ENCODE measurements at regions not wholly inside any gene's neighbourhood (a gene's known extent, or its start where the extent isn't known, plus 50 kb on each side); places are given as distances from the start of the nearest gene placed in this dataset.

DNA sequence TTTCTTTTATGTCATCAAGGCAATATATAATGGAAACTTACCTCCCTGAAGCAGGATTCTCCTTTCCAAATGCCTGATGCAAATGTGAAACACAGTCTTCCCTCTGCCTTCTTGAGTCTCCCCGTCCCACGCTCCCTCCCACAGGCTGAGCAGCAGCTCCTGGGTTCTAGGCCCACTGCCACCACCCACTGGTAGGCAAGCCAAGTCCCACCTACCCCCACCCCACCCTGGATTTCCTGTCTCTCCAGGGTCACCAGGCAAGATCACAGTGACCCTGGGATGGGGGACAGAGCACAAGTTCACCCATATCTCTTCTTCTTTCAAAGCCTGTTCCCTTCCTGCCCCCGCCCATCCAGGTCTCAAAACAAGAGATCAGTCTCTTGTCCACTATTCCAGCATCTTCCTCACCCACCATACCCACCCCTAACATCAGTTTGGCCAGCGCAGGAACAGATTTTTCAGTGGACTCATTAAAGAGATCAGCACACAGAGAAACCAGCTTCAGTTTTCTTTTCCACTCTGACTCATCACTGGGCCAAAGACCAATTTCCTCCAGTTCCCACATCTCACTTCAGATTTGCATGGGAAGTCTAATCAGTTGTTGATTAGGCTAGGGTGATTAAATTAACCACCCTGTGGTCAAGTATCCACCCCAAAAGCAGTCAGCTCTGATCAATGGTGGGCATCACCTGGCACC, 151.5 kb downstream of the ACTL7B start:
- Histone ChIP-seq H3K4me1 (peaks cover 24% of the 10 kb centered on the region), H3K27ac (peak overlapping the region; percentile 61), H3K4me3 (no peak overlapping the region), H3K9me3 (no peaks in the 10 kb centered on the region), H3K36me3 (no peaks in the 10 kb centered on the region), H3K27me3 (no peaks in the 10 kb centered on the region)
- intact Hi-C loops (cut with DNase I): no loop called here
- TF ChIP-seq CTCF (IDR thresholded peaks at IDR 0.05): no peak
- TF ChIP-seq POLR2A (IDR thresholded peaks at IDR 0.05): no peak
- TF ChIP-seq POLR2AphosphoS5 (IDR thresholded peaks at IDR 0.05; ENCODE audit: insufficient read depth in 1 of 2, low read depth in 1 of 2): no peak
- peak in 1 of 2 donors; percentile 81 for DNase-seq (ENCODE audit: extremely low spot score in 2 of 2)

GRCh38 chr9:108703429-108703828, 152.4 kb downstream of the ACTL7B start:
- Histone ChIP-seq H3K4me1 (peaks cover 24% of the 10 kb centered on the region), H3K4me3 (no peak overlapping the region), H3K27me3 (no peaks in the 10 kb centered on the region), H3K36me3 (no peaks in the 10 kb centered on the region), H3K27ac (peak overlapping the region; percentile 6), H3K9me3 (no peaks in the 10 kb centered on the region)
- TF ChIP-seq CTCF (IDR thresholded peaks at IDR 0.05) (no peak), POLR2A (IDR thresholded peaks at IDR 0.05) (no peak), POLR2AphosphoS5 (IDR thresholded peaks at IDR 0.05; ENCODE audit: insufficient read depth in 1 of 2, low read depth in 1 of 2) (no peak)
- no peak for DNase-seq (ENCODE audit: extremely low spot score in 2 of 2)
- intact Hi-C loops (cut with DNase I): no loop called here

DNA sequence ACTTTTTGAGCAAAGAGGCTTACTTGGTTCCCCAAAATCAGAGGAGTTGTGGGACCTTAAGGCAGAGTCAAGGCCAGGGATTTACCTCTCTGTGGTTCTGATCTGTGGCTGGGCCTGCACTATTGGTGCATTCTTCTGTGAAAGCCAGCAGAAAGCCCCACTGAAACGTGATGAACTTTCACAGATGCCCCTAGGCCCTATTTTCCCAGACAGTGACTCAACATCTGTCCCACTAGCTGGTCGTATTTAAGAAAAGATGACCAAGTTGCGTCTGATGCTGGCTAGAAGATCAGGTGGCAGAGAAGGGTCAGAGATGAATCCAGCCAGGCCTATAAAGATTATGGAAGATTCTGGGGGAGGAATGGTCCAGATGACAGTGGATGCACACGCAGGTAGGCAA, 153.1 kb downstream of the ACTL7B start:
- DNase-seq (ENCODE audit: extremely low spot score in 2 of 2): peak in 1 of 2 donors; percentile 16
- Histone ChIP-seq H3K9me3 (no peaks in the 10 kb centered on the region), H3K27ac (no peak overlapping the region), H3K4me1 (peaks cover 24% of the 10 kb centered on the region), H3K4me3 (no peak overlapping the region), H3K27me3 (no peaks in the 10 kb centered on the region), H3K36me3 (no peaks in the 10 kb centered on the region)
- intact Hi-C loops (cut with DNase I): no loop called here
- no peak for TF ChIP-seq POLR2AphosphoS5 (IDR thresholded peaks at IDR 0.05; ENCODE audit: insufficient read depth in 1 of 2, low read depth in 1 of 2)

- peaks cover 11% of the 10 kb centered on the region for H3K4me1 ChIP-seq
- DNase-seq (ENCODE audit: extremely low spot score in 2 of 2): no peak
- intact Hi-C loops (cut with DNase I): no loop called here
- H3K9me3 ChIP-seq: no peaks in the 10 kb centered on the region
- H3K27ac ChIP-seq: no peak overlapping the region
- no peaks in the 10 kb centered on the region for H3K27me3 ChIP-seq
- no peaks in the 10 kb centered on the region for H3K36me3 ChIP-seq
- no peak for TF ChIP-seq CTCF (IDR thresholded peaks at IDR 0.05)
- TF ChIP-seq POLR2AphosphoS5 (IDR thresholded peaks at IDR 0.05; ENCODE audit: insufficient read depth in 1 of 2, low read depth in 1 of 2): no peak
- no peak for TF ChIP-seq POLR2A (IDR thresholded peaks at IDR 0.05)
- no peak overlapping the region for H3K4me3 ChIP-seq
Measured at GRCh38 chr9:108698801-108699200, 157.0 kb downstream of the ACTL7B start.

DNA sequence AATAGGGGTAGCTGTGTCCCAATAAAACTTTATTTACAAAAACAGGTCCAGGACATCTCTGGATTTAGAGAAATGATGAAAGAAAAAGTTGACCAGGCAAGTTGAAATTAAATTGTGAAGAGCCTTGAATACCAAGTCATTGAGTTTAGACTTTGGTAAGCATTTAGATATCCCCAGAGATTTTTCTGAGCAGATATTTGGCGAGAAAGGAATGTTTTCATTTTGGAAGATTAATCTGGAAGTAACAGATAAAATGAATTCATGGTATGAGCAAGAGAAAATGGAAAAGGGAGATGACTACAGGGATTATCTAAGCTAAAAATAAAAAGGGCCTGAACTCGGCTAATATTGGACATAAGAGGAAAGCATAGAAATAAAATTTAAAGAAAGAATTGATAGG, 157.6 kb downstream of the ACTL7B start:
- intact Hi-C loops (cut with DNase I): no loop called here
- no peaks in the 10 kb centered on the region for H3K36me3 ChIP-seq
- DNase-seq (ENCODE audit: extremely low spot score in 2 of 2): no peak
- no peak overlapping the region for H3K4me3 ChIP-seq
- H3K4me1 ChIP-seq: peaks cover 5% of the 10 kb centered on the region
- no peak overlapping the region for H3K27ac ChIP-seq
- no peaks in the 10 kb centered on the region for H3K9me3 ChIP-seq
- TF ChIP-seq CTCF (IDR thresholded peaks at IDR 0.05): no peak
- TF ChIP-seq POLR2A (IDR thresholded peaks at IDR 0.05): no peak
- no peak for TF ChIP-seq POLR2AphosphoS5 (IDR thresholded peaks at IDR 0.05; ENCODE audit: insufficient read depth in 1 of 2, low read depth in 1 of 2)
- H3K27me3 ChIP-seq: no peaks in the 10 kb centered on the region

All from vagina (tissue), 2 donors.